ENCODE measurements at regions not wholly inside any gene's neighbourhood (a gene's known extent, or its start where the extent isn't known, plus 50 kb on each side); places are given as distances from the start of the nearest gene placed in this dataset.

GRCh38 chr2:16508490-16508851, 157.2 kb downstream of the CYRIA start:
- Mint-ChIP-seq H3K36me3 (ENCODE audit: unreplicated experiment) (no peaks in the 10 kb centered on the region), H3K4me3 (ENCODE audit: unreplicated experiment) (no peak overlapping the region), H3K27ac (ENCODE audit: unreplicated experiment) (no peak overlapping the region), H3K4me1 (ENCODE audit: unreplicated experiment) (no peaks in the 10 kb centered on the region), H3K27me3 (ENCODE audit: unreplicated experiment) (peaks cover 27% of the 10 kb centered on the region), H3K9me3 (ENCODE audit: unreplicated experiment) (no peaks in the 10 kb centered on the region)
- no peak for DNase-seq (ENCODE audit: extremely low spot score, unreplicated experiment)
- peak; percentile 13 for TF ChIP-seq CTCF (IDR thresholded peaks at IDR 0.05)

- H3K4me1 Mint-ChIP-seq (ENCODE audit: unreplicated experiment), result no peaks in the 10 kb centered on the region
- peaks cover 27% of the 10 kb centered on the region for H3K27me3 Mint-ChIP-seq (ENCODE audit: unreplicated experiment)
- DNase-seq (ENCODE audit: extremely low spot score, unreplicated experiment), result no peak
- no peaks in the 10 kb centered on the region for H3K9me3 Mint-ChIP-seq (ENCODE audit: unreplicated experiment)
- TF ChIP-seq CTCF (IDR thresholded peaks at IDR 0.05), result peak; percentile 76
- H3K4me3 Mint-ChIP-seq (ENCODE audit: unreplicated experiment), result no peak overlapping the region
- H3K27ac Mint-ChIP-seq (ENCODE audit: unreplicated experiment), result no peak overlapping the region
- no peaks in the 10 kb centered on the region for H3K36me3 Mint-ChIP-seq (ENCODE audit: unreplicated experiment)
These were observed 157.8 kb downstream of the CYRIA start for GRCh38 chr2:16507655-16508489.

GRCh38 chr2:16506366-16506765, 159.3 kb downstream of the CYRIA start:
- DNase-seq (ENCODE audit: extremely low spot score, unreplicated experiment), result no peak
- Mint-ChIP-seq H3K27ac (ENCODE audit: unreplicated experiment) (no peak overlapping the region), H3K4me1 (ENCODE audit: unreplicated experiment) (no peaks in the 10 kb centered on the region), H3K4me3 (ENCODE audit: unreplicated experiment) (no peak overlapping the region), H3K27me3 (ENCODE audit: unreplicated experiment) (peaks cover 24% of the 10 kb centered on the region), H3K9me3 (ENCODE audit: unreplicated experiment) (no peaks in the 10 kb centered on the region), H3K36me3 (ENCODE audit: unreplicated experiment) (no peaks in the 10 kb centered on the region)
- no peak for TF ChIP-seq CTCF (IDR thresholded peaks at IDR 0.05)

- Mint-ChIP-seq H3K36me3 (ENCODE audit: unreplicated experiment) (no peaks in the 10 kb centered on the region), H3K4me1 (ENCODE audit: unreplicated experiment) (no peaks in the 10 kb centered on the region), H3K27me3 (ENCODE audit: unreplicated experiment) (no peaks in the 10 kb centered on the region), H3K4me3 (ENCODE audit: unreplicated experiment) (no peak overlapping the region), H3K27ac (ENCODE audit: unreplicated experiment) (no peak overlapping the region), H3K9me3 (ENCODE audit: unreplicated experiment) (no peaks in the 10 kb centered on the region)
- TF ChIP-seq CTCF (IDR thresholded peaks at IDR 0.05), result no peak
- no peak for DNase-seq (ENCODE audit: extremely low spot score, unreplicated experiment)
These were observed 168.9 kb downstream of the CYRIA start for GRCh38 chr2:16496426-16497388.

Data from osteocyte (in vitro differentiated cells).